B cell (primary cell): ENCODE measurements at regions not wholly inside any gene's neighbourhood (a gene's known extent, or its start where the extent isn't known, plus 50 kb on each side); places are given as distances from the start of the nearest gene placed in this dataset.
"Not testable (repeated sequence)": the region's sequence is repeated elsewhere in the genome, so short reads cannot be mapped to it uniquely, and the experiment has no call there.

Experiments used
- CTCF ChIP-seq: fragments of 200-600 bp; IDR thresholded peaks from one replicate; pipeline ENCODE4 v1.8.0; 2022; ENCODE audit warnings: antibody characterized with exemption, mild to moderate bottlenecking
- EZH2 ChIP-seq: IDR thresholded peaks from 2 replicates; pipeline ENCODE4 v1.6.1; 2012; ENCODE audit warnings: borderline replicate concordance, low read depth, mild to moderate bottlenecking, moderate library complexity, low read length; ENCODE audit not compliant: insufficient read depth, poor library complexity, severe bottlenecking

GRCh38 chr11:31949733-31950200 lies 138.6 kb upstream of the PAX6 start:
- TF ChIP-seq CTCF, EZH2: not testable (repeated sequence)
